Activated CD8-positive, alpha-beta T cell treated with anti-CD3 and anti-CD28 coated beads for 36 hours (primary cell): ENCODE measurements at regions not wholly inside any gene's neighbourhood (a gene's known extent, or its start where the extent isn't known, plus 50 kb on each side); places are given as distances from the start of the nearest gene placed in this dataset.
"Not testable (repeated sequence)": the region's sequence is repeated elsewhere in the genome, so short reads cannot be mapped to it uniquely, and the experiment has no call there.

ENCODE experiments used
- ATAC-seq: fragments of 200-7000 bp; cut with Tn5 transposase; one replicate; pipeline ENCODE4 v1.10.0; 2021; ENCODE audit warnings: mild to moderate bottlenecking, moderate library complexity
- CTCF ChIA-PET: fragments of 350-600 bp; sonication (Branson Sonifier 250); formaldehyde crosslinking; loops from one replicate; lab custom pipeline; 2021; ENCODE audit warnings: antibody characterized with exemption; lab: Charles Lee
- POLR2A ChIA-PET: fragments of 350-600 bp; sonication (Branson Sonifier 250); formaldehyde crosslinking; loops from one replicate; lab custom pipeline; 2021; ENCODE audit warnings: antibody characterized with exemption; lab: Charles Lee
- DNase-seq: peaks from one replicate; pipeline ENCODE4 v3.0.0-alpha.2; 2020
- H3K27ac Mint-ChIP-seq: one replicate; pipeline ENCODE4 v1.8.0; 2021; ENCODE audit warnings: mild to moderate bottlenecking, mixed read lengths
- H3K27me3 Mint-ChIP-seq: one replicate; pipeline ENCODE4 v1.8.0; 2021; ENCODE audit warnings: mixed read lengths
- H3K36me3 Mint-ChIP-seq: one replicate; pipeline ENCODE4 v1.8.0; 2021; ENCODE audit warnings: low read depth, mixed read lengths
- H3K4me1 Mint-ChIP-seq: one replicate; pipeline ENCODE4 v1.8.0; 2021; ENCODE audit warnings: low read depth, mixed read lengths
- H3K4me3 Mint-ChIP-seq: one replicate; pipeline ENCODE4 v1.8.0; 2021; ENCODE audit warnings: mild to moderate bottlenecking, moderate library complexity, mixed read lengths
- H3K9me3 Mint-ChIP-seq: one replicate; pipeline ENCODE4 v1.8.0; 2021; ENCODE audit warnings: mixed read lengths
- intact Hi-C: fragments of 100-400 bp; cut with micrococcal nuclease; formaldehyde crosslinking; loops from one replicate; pipeline ENCODE4 v1.10.0; 2022
- TF ChIP-seq, protein P1 (sequence below): fragments of 200-600 bp; IDR thresholded peaks from one replicate; pipeline ENCODE4 v1.8.0; 2022; ENCODE audit warnings: antibody characterized with exemption, mild to moderate bottlenecking

- no peaks in the 10 kb centered on the region for H3K4me1 Mint-ChIP-seq
- ChIA-PET POLR2A (no interaction called here), CTCF (interaction anchor here (0.7 kb wide), 1 partner anchor 81 kb away, joined by 3 read pairs; no protein-coding TSS in a partner anchor)
- peaks cover 2% of the 10 kb centered on the region for H3K9me3 Mint-ChIP-seq
- intact Hi-C loops, result no loop called here
- H3K27ac Mint-ChIP-seq, result no peak overlapping the region
- no peaks in the 10 kb centered on the region for H3K27me3 Mint-ChIP-seq
- TF ChIP-seq, protein P1, sequence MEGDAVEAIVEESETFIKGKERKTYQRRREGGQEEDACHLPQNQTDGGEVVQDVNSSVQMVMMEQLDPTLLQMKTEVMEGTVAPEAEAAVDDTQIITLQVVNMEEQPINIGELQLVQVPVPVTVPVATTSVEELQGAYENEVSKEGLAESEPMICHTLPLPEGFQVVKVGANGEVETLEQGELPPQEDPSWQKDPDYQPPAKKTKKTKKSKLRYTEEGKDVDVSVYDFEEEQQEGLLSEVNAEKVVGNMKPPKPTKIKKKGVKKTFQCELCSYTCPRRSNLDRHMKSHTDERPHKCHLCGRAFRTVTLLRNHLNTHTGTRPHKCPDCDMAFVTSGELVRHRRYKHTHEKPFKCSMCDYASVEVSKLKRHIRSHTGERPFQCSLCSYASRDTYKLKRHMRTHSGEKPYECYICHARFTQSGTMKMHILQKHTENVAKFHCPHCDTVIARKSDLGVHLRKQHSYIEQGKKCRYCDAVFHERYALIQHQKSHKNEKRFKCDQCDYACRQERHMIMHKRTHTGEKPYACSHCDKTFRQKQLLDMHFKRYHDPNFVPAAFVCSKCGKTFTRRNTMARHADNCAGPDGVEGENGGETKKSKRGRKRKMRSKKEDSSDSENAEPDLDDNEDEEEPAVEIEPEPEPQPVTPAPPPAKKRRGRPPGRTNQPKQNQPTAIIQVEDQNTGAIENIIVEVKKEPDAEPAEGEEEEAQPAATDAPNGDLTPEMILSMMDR, result no peak
- ATAC-seq (no peak), DNase-seq (no peak)
- no peak overlapping the region for H3K4me3 Mint-ChIP-seq
- no peaks in the 10 kb centered on the region for H3K36me3 Mint-ChIP-seq
These were observed 160.9 kb upstream of the GIMD1 start for GRCh38 chr4:106529348-106530023.

DNA sequence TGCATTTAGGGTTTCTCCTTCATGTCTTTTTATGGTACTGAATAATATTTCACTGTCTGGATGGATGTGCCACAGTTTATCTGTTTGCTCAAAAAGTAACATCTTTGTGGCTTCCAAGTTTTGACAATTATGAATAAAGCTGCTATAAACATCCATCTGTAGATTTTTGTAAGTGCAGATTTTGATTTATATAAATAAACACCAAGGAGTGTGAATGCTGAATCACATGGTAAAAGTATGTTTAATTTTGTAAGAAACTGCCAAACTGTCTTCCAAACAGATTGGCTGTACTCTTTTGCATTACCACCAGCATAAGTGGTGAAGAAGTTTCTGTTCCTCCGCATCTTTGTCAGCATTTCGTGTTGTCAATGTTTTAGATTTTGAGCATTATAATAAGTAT lies 158.7 kb upstream of the GIMD1 start:
- Mint-ChIP-seq H3K36me3 (no peaks in the 10 kb centered on the region), H3K27ac (no peak overlapping the region), H3K9me3 (no peaks in the 10 kb centered on the region), H3K27me3 (no peaks in the 10 kb centered on the region), H3K4me1 (no peaks in the 10 kb centered on the region), H3K4me3 (no peak overlapping the region)
- intact Hi-C loops, result no loop called here
- ChIA-PET CTCF (no interaction called here), POLR2A (no interaction called here)
- ATAC-seq (no peak), DNase-seq (no peak)
- TF ChIP-seq, protein P1, result no peak

DNA sequence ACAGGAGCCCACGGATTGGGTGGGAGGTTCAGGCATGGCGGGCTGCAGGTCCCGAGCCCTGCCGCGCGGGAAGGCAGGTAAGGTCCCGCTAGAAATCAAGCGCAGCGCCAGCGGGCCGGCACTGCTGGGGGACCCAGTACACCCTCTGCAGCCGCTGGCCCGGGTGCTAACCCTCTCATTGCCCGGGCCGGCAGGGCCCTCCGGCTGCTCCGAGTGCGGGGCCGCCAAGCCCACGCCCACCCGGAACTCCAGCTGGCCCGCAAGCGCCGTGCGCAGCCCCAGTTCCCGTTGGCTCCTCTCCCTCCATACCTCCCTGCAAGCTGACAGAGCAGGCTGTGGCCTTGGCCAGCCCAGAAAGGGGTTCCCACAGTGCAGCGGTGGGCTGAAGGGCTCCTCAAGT lies 156.8 kb upstream of the GIMD1 start:
- intact Hi-C loops, ATAC-seq, H3K36me3 Mint-ChIP-seq, H3K27ac Mint-ChIP-seq, H3K27me3 Mint-ChIP-seq, H3K4me3 Mint-ChIP-seq, H3K4me1 Mint-ChIP-seq, DNase-seq, CTCF ChIA-PET, POLR2A ChIA-PET, H3K9me3 Mint-ChIP-seq: not testable (repeated sequence)

GRCh38 chr4:106524772-106525171 lies 156.2 kb upstream of the GIMD1 start:
- intact Hi-C loops, H3K4me1 Mint-ChIP-seq, H3K9me3 Mint-ChIP-seq, DNase-seq, CTCF ChIA-PET, POLR2A ChIA-PET, H3K27me3 Mint-ChIP-seq, H3K4me3 Mint-ChIP-seq, ATAC-seq, H3K36me3 Mint-ChIP-seq, H3K27ac Mint-ChIP-seq: not testable (repeated sequence)

- ChIA-PET CTCF (no interaction called here), POLR2A (no interaction called here)
- intact Hi-C loops, result no loop called here
- DNase-seq (no peak), ATAC-seq (no peak)
- Mint-ChIP-seq H3K4me3 (no peak overlapping the region), H3K4me1 (no peaks in the 10 kb centered on the region), H3K27me3 (peaks cover 2% of the 10 kb centered on the region), H3K9me3 (peaks cover 2% of the 10 kb centered on the region), H3K27ac (no peak overlapping the region), H3K36me3 (no peaks in the 10 kb centered on the region)
- TF ChIP-seq, protein P1, result no peak
These were observed 154.3 kb upstream of the GIMD1 start for GRCh38 chr4:106522839-106523238.

DNA sequence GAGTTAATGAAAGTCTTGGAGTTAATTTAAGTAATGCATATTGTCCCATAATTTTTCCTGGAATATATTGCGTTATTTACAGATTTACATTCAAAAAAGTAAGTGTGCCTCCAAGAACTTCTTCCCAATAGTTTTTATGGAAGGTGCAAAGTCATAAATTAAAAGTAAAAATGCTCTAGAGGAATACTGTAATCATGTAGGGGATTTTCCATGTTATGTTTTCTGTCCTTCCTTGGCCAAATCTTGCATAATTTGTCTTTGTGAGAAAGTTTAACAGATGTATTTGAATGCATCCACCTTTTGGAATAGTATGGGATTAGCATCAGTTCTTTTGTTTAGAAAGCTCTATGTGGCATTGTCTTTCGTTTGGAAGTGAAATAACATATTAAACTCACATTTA lies 144.1 kb upstream of the GIMD1 start:
- H3K36me3 Mint-ChIP-seq, result no peaks in the 10 kb centered on the region
- no peaks in the 10 kb centered on the region for H3K9me3 Mint-ChIP-seq
- ChIA-PET CTCF (interaction anchor here (1.0 kb wide), 1 partner anchor 10 kb away, joined by 4 read pairs; no protein-coding TSS in a partner anchor), POLR2A (no interaction called here)
- no peak overlapping the region for H3K4me3 Mint-ChIP-seq
- no peak for DNase-seq
- no peaks in the 10 kb centered on the region for H3K4me1 Mint-ChIP-seq
- TF ChIP-seq, protein P1, result no peak
- peaks cover 2% of the 10 kb centered on the region for H3K27me3 Mint-ChIP-seq
- no peak for ATAC-seq
- no peak overlapping the region for H3K27ac Mint-ChIP-seq
- intact Hi-C loops, result no loop called here
